HG03095 (cell line): ENCODE measurements at regions not wholly inside any gene's neighbourhood (a gene's known extent, or its start where the extent isn't known, plus 50 kb on each side); places are given as distances from the start of the nearest gene placed in this dataset.

ENCODE experiments used
- ATAC-seq: cut with Tn5 transposase; IDR thresholded peaks from one replicate; pipeline ENCODE4 v1.9.1; 2021; ENCODE audit warnings: moderate library complexity; ENCODE audit not compliant: unreplicated experiment

DNA sequence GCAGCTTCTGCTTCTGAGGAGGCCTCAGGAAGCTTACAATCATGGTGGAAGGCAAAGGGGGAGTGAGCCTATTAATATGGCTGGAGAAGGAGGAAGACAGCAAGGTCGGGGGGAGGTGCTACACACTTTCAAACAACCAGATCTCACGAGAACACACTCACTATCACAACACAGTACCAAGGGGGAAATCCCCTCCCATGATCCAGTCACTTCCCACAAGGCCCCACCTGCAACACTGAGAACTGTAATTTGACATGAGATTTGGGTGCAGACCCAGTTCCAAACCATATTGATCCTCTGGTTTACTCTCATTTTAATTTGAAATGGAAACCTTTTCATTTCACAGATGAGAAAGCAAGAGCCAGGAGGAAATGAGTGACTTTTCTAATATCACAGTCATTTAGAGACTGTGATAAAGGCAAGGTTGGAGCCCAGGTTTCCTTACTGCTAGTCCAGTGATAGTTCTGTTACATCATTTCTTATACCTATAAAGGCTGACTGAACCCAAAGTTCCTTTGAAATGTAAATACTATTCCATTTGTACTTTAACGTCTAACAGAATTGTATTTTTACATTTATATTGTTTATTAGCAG is 105.8 kb upstream of the GAP43 start:
- no peak for ATAC-seq

DNA sequence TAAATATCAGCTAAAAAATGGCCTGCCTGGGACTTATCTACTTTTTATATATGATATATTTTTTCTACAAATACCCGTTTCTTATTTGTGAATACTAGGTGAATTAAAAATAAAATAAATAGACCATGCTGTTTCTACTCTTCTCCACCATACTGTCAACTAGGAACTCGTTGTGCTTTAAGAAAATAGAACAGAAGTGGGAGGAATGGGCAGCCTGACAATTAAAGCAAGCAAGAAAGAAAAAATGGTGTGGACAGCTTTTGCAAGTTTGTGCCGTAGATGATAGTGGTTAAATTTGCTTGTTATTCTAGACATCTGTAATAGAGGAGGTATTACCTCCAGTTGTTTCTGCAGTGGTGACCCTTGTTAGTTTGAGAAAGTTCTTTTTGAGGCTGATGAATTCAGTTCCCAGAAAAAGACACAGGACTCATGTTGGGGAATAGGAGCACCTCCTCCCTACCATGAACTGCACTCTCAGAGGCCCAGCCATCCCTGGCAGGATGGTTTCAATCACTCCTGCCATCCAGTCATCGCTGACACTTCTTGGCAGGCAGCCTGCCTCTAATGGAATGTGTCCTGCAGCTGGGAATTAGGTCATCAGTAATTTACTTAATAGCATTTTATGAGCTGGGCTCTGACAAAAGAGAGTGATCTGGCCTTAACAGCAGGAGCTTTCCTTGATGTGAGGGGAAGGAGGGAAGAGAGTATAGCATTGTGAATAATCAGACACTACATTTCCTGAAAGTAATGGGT is 105.0 kb upstream of the GAP43 start:
- no peak for ATAC-seq

DNA sequence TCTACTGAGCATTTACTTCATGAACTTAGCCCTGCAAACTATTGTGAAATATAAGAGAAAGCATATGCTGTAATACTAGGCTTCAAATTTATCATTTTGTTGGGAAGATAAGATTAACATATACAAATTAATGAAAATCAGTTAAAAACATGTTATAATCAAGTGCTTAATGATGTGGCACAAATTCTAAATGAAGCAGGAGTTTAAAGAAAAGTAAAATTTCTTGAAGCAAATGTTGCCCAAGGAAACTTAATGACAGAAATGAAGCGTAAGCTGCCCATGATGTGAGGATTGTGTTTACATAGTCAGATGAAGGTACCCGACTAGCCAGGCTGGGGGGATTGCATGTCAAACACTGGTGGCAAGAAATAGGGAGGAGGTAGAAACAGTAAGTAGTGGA is 103.1 kb upstream of the GAP43 start:
- no peak for ATAC-seq

DNA sequence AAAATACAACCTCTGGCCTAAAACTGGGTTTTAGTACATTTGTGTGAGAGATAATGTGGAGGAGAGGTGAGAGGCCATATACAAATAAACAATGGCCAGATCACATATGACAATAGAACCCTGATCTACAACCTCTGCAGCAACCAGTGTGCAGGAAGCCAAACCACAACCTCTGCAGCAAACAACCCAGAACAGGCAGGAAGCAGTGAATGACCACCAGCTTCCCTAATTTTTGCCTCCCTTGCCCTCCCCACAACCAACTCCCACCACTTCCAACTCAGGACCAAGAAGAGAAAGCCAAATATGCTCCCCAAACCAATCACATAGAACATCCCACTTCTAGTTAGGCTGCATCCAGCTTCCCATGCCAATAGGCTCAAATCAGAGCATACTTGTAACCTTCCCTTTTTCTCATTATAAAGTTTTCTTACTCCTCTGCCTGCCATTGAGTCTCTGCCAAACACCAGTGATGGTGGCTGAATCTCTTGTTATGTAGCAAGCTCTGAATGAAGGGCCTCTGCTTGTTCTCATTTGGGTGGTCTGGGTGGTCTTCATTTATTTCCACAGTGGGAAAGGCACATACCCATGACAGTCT is 102.6 kb upstream of the GAP43 start:
- no peak for ATAC-seq

DNA sequence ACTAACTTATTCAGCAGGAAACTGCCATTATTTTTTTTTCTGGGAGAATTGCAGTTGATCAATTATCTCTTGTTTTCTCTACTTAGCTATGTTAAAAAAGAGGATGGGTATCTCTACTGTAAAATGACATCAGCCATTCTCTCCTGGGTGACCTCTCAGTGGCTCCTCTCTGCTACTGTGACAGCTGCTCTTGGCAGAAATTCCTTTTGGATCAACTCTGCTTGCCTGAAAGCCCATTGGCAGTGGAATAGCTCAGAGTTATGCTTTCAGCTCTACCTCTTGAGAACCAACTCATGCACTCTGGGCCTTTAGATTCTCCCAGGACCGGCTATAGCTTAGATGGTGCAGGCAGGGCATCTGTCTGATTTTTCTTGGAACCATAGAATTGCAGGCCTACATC is 99.9 kb upstream of the GAP43 start:
- no peak for ATAC-seq

DNA sequence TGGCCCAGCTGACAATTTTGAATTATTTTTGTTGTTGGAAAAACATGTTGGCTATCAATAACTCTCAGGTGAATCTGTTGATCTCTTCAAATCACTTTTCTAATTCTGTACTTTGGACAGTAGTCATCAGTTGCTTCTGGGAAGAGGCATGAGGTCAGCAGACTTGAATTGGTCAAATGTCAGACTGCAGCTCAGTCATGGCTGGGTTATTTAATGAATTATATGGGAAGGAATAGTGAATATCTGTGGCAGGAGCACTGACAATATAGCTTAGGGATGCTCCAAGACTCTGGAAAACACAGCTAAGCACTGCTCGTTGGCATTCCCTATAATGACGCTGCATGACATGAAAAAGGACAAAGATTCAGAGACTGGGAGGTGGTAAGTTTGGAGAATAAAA is 98.8 kb upstream of the GAP43 start:
- no peak for ATAC-seq

DNA sequence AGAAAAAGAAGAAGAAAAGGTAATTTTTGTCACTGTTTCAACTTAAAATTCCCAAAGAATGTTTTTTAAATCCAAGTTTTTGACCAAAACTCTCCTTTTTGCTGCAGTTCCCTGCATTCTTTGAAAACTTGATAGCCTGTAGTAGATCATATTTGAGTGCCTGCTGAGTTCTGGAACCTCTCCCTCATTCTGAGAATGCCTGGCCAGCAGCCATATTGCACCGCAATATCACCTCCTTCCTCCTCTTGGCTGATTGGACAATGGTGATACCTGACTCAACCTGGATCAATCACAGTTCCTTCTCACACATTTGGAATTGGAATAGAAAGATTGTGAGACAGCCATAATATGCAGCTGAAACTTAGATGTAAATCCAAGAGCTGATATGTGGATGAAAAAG is 97.6 kb upstream of the GAP43 start:
- no peak for ATAC-seq

DNA sequence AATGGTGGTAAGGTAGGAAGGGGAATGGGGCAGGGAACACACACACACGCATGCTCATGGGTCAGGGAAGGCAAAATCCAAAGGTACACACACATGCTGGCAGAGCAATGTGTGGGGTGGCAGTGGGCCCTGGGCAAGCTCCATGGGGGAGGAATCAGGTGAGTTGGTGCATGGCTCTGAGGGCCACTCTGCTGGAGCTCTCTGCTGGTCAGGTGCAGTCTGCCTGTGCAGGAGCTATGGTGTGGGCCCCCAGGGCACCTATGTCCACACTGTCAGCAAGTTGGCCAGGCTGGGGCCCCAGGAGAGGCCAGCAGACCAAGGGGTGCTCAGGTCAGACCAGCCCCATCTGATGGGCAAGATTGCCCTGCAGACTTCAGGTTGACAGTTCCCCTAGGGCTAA is 90.1 kb upstream of the GAP43 start:
- ATAC-seq: no peak

DNA sequence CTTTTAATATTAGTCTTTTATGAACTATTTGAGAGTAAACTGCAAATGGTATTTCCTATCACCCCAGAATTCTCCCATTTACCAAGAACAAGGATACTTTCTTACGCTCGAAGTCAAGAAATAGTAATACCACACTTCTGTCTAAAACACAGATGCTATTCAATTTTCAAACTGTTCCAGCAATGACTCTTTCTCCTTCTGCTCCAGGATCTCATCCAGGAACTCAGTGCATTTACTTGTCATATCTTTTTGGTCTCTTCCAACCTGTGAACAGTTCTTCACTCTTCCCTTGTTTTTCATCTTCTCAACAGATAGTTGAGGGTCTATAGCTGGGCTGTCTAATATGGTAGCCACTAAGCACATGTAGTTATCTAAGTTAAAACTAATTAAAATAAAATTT is 87.1 kb upstream of the GAP43 start:
- ATAC-seq: no peak

DNA sequence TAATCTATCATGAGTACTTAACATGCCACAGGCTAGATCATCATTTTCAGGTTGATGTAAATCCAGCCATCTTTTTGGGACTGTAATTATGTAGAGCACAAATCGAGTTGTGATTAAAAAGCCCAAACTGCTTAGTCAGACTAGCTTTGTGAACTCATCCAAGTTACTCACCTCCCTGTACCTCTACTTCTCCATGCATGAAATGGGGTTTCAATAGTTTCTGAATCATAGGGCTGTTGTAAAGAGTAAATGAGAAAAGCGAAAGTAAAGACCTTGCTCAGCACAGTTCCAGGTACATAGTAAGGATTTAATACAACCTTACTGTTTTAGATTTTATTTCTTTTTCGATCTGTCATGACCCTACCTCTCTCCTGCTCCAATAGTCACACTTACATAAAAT is 85.6 kb upstream of the GAP43 start:
- ATAC-seq: no peak

DNA sequence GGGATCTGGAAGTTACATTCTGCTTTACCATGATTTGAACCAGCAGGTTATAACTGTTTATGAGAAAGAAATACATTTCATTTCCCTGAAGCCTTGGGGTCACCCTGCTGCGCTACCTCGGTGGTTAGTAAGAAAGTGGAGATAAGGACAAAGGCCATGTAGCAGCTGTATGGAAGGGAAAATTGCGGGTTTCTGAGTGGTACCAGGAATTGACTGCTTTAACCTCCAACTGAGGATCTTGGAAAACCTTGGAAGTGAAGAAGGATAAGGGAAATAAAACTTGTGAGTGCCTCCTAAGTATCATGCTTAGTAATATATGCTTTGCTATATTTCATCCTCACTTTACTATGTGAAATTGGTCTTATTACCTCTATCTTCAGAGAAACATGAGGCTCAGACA is 76.1 kb upstream of the GAP43 start:
- no peak for ATAC-seq

DNA sequence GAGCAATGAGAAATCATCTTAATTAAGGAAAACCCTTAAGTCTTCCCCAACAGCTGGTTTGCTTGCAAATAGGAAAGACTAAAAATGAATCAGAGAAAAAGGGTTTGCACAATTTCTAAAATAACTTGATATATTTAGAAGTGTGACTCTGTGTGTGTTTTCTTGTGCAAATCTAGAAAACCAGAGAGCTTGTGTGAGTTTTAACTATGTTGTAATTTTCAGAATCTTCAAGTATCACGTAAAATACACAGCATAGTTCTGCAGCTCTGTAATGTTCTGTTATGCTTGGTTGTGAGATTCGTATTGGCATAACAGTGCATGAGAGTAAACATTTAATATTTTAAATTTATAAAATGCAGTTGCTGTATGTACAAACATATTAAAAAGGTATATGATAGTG is 74.7 kb upstream of the GAP43 start:
- ATAC-seq: no peak

DNA sequence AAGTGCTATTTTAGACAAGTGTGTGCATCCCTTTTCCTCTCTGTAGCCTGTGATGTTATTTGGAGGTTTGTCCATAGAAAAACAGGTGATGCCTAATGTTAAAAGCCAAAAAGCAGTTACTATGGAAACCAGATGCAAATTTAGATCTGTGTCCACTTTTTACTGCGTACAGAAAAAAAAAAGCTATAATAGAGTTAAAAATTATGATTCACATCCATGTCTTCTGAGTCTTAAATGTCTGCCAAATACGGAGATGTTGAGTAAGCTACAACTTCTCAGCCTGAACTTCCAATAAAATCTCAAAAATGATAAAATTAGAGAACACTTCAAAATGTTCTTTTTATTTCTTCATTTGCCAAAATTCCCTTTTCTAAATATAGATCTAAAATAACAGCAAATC is 74.2 kb upstream of the GAP43 start:
- ATAC-seq: no peak

DNA sequence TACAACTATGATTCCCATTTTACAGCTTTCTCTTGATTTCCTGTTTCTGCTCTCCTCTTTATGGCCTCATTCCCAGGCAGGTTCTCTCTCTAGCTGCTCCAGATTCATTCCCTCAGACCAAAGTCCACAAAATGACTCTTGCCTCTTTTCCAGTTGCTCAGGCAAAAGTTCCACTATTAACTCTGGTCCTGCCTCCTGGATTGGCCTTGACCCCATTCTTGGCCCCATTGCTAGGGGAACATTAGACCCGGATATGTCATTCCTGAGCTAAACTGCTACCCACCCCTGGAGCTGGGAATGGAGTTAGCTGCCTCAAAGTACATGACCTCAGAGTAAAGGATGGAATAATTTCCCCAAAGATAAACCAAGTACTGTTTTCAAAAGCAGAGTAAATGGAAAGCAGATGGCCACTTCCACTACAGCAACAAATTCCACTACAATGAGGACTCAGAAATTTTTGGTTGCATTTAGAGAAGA is 73.0 kb upstream of the GAP43 start:
- no peak for ATAC-seq

DNA sequence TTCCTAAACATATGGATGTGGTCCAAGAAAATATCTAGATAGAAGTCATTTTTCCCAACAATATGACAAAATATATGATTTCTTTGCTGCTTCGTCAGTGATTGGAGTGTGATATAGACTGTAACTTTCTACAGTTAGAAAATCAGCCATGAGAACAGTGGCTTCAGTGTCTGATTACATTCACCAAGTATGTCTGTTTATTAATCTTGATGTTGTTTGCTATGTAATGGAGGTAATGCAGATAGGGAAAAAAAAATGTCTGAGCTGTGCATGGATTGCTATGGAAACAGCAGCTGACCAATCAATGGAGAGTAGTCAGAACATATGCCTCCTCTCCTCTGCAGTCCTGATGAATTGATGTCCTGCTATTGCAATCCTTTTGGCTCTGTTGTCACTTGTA is 72.3 kb upstream of the GAP43 start:
- no peak for ATAC-seq

DNA sequence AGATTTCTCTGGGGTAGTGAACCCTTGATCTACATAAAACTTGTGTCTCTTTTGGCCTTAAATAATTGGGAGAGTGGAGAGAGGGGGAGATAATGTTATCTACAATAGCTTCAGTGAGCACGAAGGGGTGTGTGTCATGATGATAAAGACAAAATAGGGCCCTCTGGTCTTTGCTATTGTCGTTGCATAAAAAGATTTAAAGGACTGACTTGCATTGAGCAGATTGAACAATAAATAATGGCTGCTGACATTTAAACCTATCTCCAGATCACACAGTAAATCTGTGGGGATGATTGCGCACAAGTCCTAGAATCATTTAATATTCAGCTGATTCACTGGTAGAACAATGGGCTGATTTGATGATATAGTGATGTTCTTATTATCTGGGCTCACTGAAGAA is 71.3 kb upstream of the GAP43 start:
- ATAC-seq: no peak

DNA sequence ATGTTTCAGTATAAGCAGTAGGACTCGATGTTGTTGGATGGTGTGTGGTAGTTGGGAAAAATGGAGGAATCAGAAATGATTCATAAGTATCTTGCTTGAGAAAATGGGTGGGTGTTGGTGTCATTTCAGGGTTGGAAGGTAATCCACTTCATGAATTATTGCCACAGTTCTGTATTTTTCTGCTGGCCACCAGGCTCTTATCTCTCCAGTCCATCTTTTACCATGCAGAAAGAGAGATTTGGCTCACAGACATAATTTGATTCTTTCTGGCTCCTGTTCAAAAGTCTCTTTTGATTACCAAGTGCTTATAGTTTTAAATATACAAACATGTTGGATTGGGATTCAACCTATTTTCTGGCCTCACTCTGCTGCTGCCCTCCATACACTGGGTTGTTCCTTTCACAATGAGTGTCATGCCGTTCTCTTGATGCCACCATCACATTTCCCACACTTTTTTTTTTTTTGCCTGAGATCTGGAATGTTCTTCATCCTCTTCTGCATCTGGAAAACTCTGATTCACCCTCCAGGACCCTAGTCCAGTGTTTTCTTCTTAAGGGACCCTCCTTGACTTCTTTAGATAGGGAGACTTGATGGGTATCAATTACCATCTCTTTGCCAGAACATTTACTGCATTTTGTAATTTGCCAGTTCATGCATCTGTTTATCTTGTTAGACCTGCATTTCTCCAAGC is 69.4 kb upstream of the GAP43 start:
- ATAC-seq: no peak

DNA sequence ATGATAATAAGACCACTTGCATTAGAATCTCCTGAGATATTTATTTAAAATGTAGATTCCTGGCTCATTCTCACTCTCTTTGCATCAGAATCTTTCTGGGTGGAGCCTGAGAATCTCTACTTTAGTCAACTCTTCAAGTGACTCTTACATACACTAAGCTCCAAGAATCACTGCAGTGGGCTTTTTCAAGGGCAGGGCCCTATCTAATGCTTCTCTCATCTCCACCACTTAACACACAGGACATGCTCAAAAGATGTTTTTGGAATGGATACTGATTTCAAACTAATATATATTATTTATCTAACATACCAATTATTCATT is 68.9 kb upstream of the GAP43 start:
- no peak for ATAC-seq

DNA sequence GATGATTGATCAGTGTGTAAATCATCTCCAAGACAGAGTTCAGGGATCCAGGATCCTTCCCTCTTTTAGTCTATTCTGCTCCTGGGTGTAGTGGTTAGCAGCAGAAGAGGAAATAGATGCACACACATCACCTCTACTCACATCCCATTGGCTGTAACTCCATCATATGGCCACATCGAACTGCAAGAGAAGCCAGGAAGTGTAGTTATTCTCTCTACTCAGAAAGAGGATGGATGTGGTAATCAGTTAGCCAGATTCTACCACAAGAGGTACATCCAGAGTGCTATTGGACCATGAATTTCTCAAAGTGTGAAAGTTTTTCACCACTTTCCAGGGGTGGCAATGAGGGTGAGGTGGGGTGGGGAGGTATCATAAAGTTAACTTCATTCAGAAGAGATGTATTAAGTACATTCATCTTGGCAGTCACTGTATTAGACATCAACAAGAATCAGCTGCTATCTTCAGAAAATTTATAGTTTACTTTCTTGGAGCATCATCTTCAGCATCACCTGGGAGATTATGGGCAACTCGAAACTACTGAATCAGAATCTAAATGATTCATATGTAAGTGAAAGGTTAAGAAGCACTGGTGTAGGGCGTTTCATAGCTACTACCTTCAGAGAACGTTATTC is 60.6 kb upstream of the GAP43 start:
- no peak for ATAC-seq

DNA sequence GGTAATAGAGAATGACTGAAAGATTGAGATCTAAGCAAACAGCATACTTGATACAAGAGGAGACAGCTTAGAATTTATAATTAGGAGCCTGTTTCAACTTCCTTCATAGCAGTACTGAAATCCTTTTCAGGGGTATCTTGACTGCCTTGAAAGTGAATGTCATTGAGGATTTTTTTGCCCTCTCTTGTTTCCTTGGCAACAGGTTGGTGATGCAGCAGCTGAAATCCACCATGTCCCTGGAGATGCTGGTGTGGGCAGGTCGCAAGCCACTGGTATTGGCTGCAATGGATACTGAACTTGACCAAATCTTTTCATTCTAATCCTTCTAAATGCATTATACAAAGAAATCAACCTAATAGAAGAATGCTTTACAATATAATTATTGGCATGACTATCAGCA is 59.3 kb upstream of the GAP43 start:
- no peak for ATAC-seq

DNA sequence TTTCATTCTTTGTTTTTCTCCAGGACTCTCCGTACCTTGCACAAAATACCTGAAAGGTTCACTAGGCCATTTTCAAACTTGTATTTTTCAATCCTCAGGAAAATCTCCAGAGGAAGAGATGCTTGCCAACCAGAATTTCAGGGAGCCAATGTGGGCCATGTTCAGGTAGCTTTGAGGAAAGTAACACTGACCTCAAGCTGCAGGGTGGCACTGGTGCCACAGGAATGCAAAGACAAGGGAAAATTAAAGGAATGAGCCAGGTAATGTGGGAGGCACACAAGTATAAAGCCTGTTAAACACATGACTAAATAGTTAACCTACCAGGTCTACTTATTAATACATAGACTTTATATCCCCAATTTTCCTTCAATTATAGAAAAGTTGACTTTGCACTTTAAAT is 51.9 kb upstream of the GAP43 start:
- ATAC-seq: no peak
